H9 (cell line): ENCODE measurements at regions not wholly inside any gene's neighbourhood (a gene's known extent, or its start where the extent isn't known, plus 50 kb on each side); places are given as distances from the start of the nearest gene placed in this dataset.

Source experiments
- DNase-seq: peaks from one replicate; pipeline ENCODE4 v3.0.0-alpha.2; 2017
- H2AFZ ChIP-seq: one replicate; pipeline ENCODE4 v1.6.1; 2013; ENCODE audit warnings: mild to moderate bottlenecking, low read length, control low read depth, moderate library complexity
- H2AK5ac ChIP-seq: 2 replicates; pipeline ENCODE4 v1.6.1; 2013; ENCODE audit warnings: low read length, control low read depth, mixed read lengths; ENCODE audit not compliant: insufficient read length
- H2BK120ac ChIP-seq: one replicate; pipeline ENCODE4 v1.6.1; 2013; ENCODE audit warnings: low read depth, mild to moderate bottlenecking, low read length, control low read depth, inconsistent platforms; ENCODE audit not compliant: poor library complexity, severe bottlenecking
- H2BK12ac ChIP-seq: 2 replicates; pipeline ENCODE4 v1.6.1; 2013; ENCODE audit warnings: low read length, control low read depth, mixed read lengths, low read depth; ENCODE audit not compliant: insufficient read length
- H2BK15ac ChIP-seq: 2 replicates; pipeline ENCODE4 v1.6.1; 2013; ENCODE audit warnings: low read depth, low read length, control low read depth
- H2BK20ac ChIP-seq: one replicate; pipeline ENCODE4 v1.6.1; 2013; ENCODE audit warnings: low read depth, mild to moderate bottlenecking, low read length, control low read depth, inconsistent platforms; ENCODE audit not compliant: poor library complexity, severe bottlenecking
- H2BK5ac ChIP-seq: 2 replicates; pipeline ENCODE4 v1.6.1; 2013; ENCODE audit warnings: low read length, control low read depth, mixed read lengths; ENCODE audit not compliant: insufficient read length
- H3K14ac ChIP-seq: 2 replicates; pipeline ENCODE4 v1.6.1; 2013; ENCODE audit warnings: low read length, control low read depth; ENCODE audit not compliant: insufficient read depth
- H3K18ac ChIP-seq: 2 replicates; pipeline ENCODE4 v1.6.1; 2013; ENCODE audit warnings: low read depth, mild to moderate bottlenecking, mixed read lengths, low read length, control low read depth; ENCODE audit not compliant: insufficient read length
- H3K23ac ChIP-seq: 2 replicates; pipeline ENCODE4 v1.6.1; 2013; ENCODE audit warnings: low read length, control low read depth, mixed read lengths, low read depth; ENCODE audit not compliant: insufficient read length
- H3K23me2 ChIP-seq: 2 replicates; pipeline ENCODE4 v1.6.1; 2013; ENCODE audit warnings: low read depth, mild to moderate bottlenecking, mixed read lengths, low read length, control low read depth; ENCODE audit not compliant: insufficient read length, poor library complexity, severe bottlenecking
- H3K27ac ChIP-seq: 2 replicates; pipeline ENCODE4 v1.5.1; 2013; ENCODE audit warnings: low read length, control low read depth, mixed read lengths, low read depth; ENCODE audit not compliant: insufficient read length
- H3K27me3 ChIP-seq: 2 replicates; pipeline ENCODE4 v1.6.1; 2013; ENCODE audit warnings: low read length, control low read depth, inconsistent platforms; ENCODE audit not compliant: insufficient read depth
- H3K4ac ChIP-seq: 2 replicates; pipeline ENCODE4 v1.6.1; 2013; ENCODE audit warnings: low read depth, mild to moderate bottlenecking, control low read depth, inconsistent platforms, low read length, moderate library complexity
- H3K4me1 ChIP-seq: 2 replicates; pipeline ENCODE4 v1.6.1; 2013; ENCODE audit warnings: low read length, control low read depth, inconsistent platforms; ENCODE audit not compliant: insufficient read depth
- H3K4me2 ChIP-seq: 2 replicates; pipeline ENCODE4 v1.6.1; 2013; ENCODE audit warnings: low read length, control low read depth, mixed read lengths; ENCODE audit not compliant: insufficient read length, insufficient read depth
- H3K56ac ChIP-seq: 2 replicates; pipeline ENCODE4 v1.6.1; 2013; ENCODE audit warnings: low read depth, mild to moderate bottlenecking, mixed read lengths, low read length, control low read depth; ENCODE audit not compliant: insufficient read length
- H3K79me1 ChIP-seq: 2 replicates; pipeline ENCODE4 v1.6.1; 2013; ENCODE audit warnings: low read depth, mild to moderate bottlenecking, moderate library complexity, low read length, control low read depth, inconsistent platforms; ENCODE audit not compliant: insufficient read depth, poor library complexity, severe bottlenecking
- H3K79me2 ChIP-seq: 2 replicates; pipeline ENCODE4 v1.6.1; 2013; ENCODE audit warnings: low read length, control low read depth, inconsistent platforms; ENCODE audit not compliant: insufficient read depth
- H3K9ac ChIP-seq: 2 replicates; pipeline ENCODE4 v1.6.1; 2013; ENCODE audit warnings: low read length, control low read depth, mixed read lengths; ENCODE audit not compliant: insufficient read length; ENCODE audit errors: extremely low read depth
- H3K9me3 ChIP-seq: one replicate; pipeline ENCODE4 v1.6.1; 2013; ENCODE audit warnings: low read depth, low read length, inconsistent platforms; ENCODE audit not compliant: control insufficient read depth
- H3T11ph ChIP-seq: one replicate; pipeline ENCODE4 v1.6.1; 2013; ENCODE audit warnings: mild to moderate bottlenecking, low read length, control low read depth, inconsistent platforms
- H4K20me1 ChIP-seq: one replicate; pipeline ENCODE4 v1.6.1; 2013; ENCODE audit not compliant: control insufficient read depth, insufficient read length, insufficient read depth
- H4K5ac ChIP-seq: 2 replicates; pipeline ENCODE4 v1.6.1; 2013; ENCODE audit warnings: low read depth, mild to moderate bottlenecking, mixed read lengths, low read length, control low read depth; ENCODE audit not compliant: insufficient read length
- H4K8ac ChIP-seq: replicated peaks from 2 replicates; pipeline ENCODE4 v1.6.1; 2013; ENCODE audit warnings: low read length, control low read depth, mixed read lengths, low read depth; ENCODE audit not compliant: insufficient read length
- H4K91ac ChIP-seq: 2 replicates; pipeline ENCODE4 v1.6.1; 2013; ENCODE audit warnings: low read depth, mild to moderate bottlenecking, moderate library complexity, mixed read lengths, low read length, control low read depth; ENCODE audit not compliant: insufficient read length
- H3K27ac Mint-ChIP-seq, 3 experiments: 2 replicates in 2 of 3; 3 replicates in 1 of 3; pipeline ENCODE4 v1.8.0; 2020 to 2021; ENCODE audit warnings: mixed read lengths in 3 of 3, mild to moderate bottlenecking in 1 of 3, moderate library complexity in 1 of 3
- H3K27me3 Mint-ChIP-seq: 2 replicates; pipeline ENCODE4 v1.8.0; 2021; ENCODE audit warnings: low read depth, mild to moderate bottlenecking, moderate library complexity, mixed read lengths
- H3K36me3 Mint-ChIP-seq, 3 experiments: 2 replicates in 2 of 3; 3 replicates in 1 of 3; pipeline ENCODE4 v1.8.0; 2020 to 2021; ENCODE audit warnings: low read depth in 3 of 3, mixed read lengths in 3 of 3; ENCODE audit not compliant: insufficient read depth in 1 of 3
- H3K4me1 Mint-ChIP-seq, 2 experiments: 2 replicates each; pipeline ENCODE4 v1.8.0; 2020; ENCODE audit warnings: mixed read lengths in 2 of 2
- H3K4me3 Mint-ChIP-seq, 2 experiments: 2 replicates in 1 of 2; 3 replicates in 1 of 2; pipeline ENCODE4 v1.8.0; 2020 to 2021; ENCODE audit warnings: mild to moderate bottlenecking in 2 of 2, mixed read lengths in 2 of 2, moderate library complexity in 1 of 2
- H3K9me3 Mint-ChIP-seq, 2 experiments: 2 replicates in 1 of 2; 3 replicates in 1 of 2; pipeline ENCODE4 v1.8.0; 2020; ENCODE audit warnings: mild to moderate bottlenecking in 2 of 2, mixed read lengths in 2 of 2, moderate library complexity in 1 of 2
- WGBS: extraction: QIAGEN DNeasy Blood & Tissue Kit; methylation state at CpG from one replicate; pipeline ENCODE4 v1.1.7; 2013; ENCODE audit warnings: missing lambda C conversion rate, low lambda C conversion rate, mixed read lengths; ENCODE audit not compliant: insufficient read length; ENCODE audit errors: extremely low coverage; 5-methylcytosine and 5-hydroxymethylcytosine counted together
- TF ChIP-seq, protein P1 (sequence below): fragments of 200-600 bp; sonication (generic); conservative IDR thresholded peaks from 3 replicates; pipeline ENCODE4 v1.8.0; 2021; ENCODE audit warnings: antibody characterized with exemption, mild to moderate bottlenecking

DNA sequence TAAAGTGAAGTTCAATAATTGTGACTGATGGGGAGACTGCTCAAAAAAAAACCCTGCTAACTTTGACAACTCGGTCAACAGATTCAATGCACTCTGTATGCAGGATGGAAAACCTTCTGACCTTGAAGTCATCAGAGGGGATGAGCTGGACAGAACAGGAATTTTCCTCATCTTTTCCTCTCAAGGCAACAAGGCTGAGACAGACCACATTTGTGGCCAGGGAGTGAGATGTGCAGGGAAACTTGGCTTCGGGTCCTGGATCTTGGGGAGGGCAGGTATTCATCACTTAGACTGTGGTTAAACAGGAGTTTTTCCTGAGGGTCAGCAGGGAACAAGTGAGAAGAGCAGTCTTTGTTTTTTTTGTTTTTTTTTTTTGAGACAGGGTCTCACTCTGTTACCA, 100.6 kb downstream of the BAMBI start:
- H2BK5ac ChIP-seq = no peak overlapping the region
- TF ChIP-seq, protein P1, sequence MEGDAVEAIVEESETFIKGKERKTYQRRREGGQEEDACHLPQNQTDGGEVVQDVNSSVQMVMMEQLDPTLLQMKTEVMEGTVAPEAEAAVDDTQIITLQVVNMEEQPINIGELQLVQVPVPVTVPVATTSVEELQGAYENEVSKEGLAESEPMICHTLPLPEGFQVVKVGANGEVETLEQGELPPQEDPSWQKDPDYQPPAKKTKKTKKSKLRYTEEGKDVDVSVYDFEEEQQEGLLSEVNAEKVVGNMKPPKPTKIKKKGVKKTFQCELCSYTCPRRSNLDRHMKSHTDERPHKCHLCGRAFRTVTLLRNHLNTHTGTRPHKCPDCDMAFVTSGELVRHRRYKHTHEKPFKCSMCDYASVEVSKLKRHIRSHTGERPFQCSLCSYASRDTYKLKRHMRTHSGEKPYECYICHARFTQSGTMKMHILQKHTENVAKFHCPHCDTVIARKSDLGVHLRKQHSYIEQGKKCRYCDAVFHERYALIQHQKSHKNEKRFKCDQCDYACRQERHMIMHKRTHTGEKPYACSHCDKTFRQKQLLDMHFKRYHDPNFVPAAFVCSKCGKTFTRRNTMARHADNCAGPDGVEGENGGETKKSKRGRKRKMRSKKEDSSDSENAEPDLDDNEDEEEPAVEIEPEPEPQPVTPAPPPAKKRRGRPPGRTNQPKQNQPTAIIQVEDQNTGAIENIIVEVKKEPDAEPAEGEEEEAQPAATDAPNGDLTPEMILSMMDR = no peak
- H4K5ac ChIP-seq = no peak overlapping the region
- no peak overlapping the region for H3K27ac Mint-ChIP-seq
- H4K20me1 ChIP-seq = no peaks in the 10 kb centered on the region
- no peak overlapping the region for H4K91ac ChIP-seq
- WGBS = no CpG with 5 or more reads among the region's 2 CpGs
- no peak overlapping the region for H3K4me2 ChIP-seq
- no peak overlapping the region for H3K14ac ChIP-seq
- H2BK12ac ChIP-seq = no peak overlapping the region
- H3K4ac ChIP-seq = no peak overlapping the region
- no peak overlapping the region for H4K8ac ChIP-seq
- no peak overlapping the region for H2BK20ac ChIP-seq
- H3K56ac ChIP-seq = no peak overlapping the region
- no peaks in the 10 kb centered on the region for H3K9me3 ChIP-seq
- DNase-seq = no peak
- H2AFZ ChIP-seq = no peak overlapping the region
- H3K4me3 Mint-ChIP-seq = no peak overlapping the region
- H3K79me1 ChIP-seq = no peaks in the 10 kb centered on the region
- H3K27ac ChIP-seq = no peak overlapping the region
- H2BK15ac ChIP-seq = no peak overlapping the region
- H3K36me3 Mint-ChIP-seq = no peaks in the 10 kb centered on the region
- no peak overlapping the region for H3T11ph ChIP-seq
- no peaks in the 10 kb centered on the region for H3K9me3 Mint-ChIP-seq
- no peaks in the 10 kb centered on the region for H3K23me2 ChIP-seq
- H3K4me1 Mint-ChIP-seq = peaks cover 0 to 4% of the 10 kb centered on the region in 2 experiments; a peak in 2 of 4 replicates
- no peaks in the 10 kb centered on the region for H3K79me2 ChIP-seq
- no peak overlapping the region for H2BK120ac ChIP-seq
- no peak overlapping the region for H3K23ac ChIP-seq
- no peaks in the 10 kb centered on the region for H3K4me1 ChIP-seq
- no peak overlapping the region for H3K18ac ChIP-seq
- H3K27me3 ChIP-seq = no peaks in the 10 kb centered on the region
- no peak overlapping the region for H2AK5ac ChIP-seq
- H3K27me3 Mint-ChIP-seq = peaks cover 2% of the 10 kb centered on the region; the same call in 1 of the 2 replicates
- H3K9ac ChIP-seq = no peak overlapping the region
